ENCODE measurements at regions not wholly inside any gene's neighbourhood (a gene's known extent, or its start where the extent isn't known, plus 50 kb on each side); places are given as distances from the start of the nearest gene placed in this dataset.

- no peak for DNase-seq
Measured at GRCh38 chr12:11946161-11946560, 124.6 kb upstream of the BCL2L14 start.

GRCh38 chr12:11947213-11947612 is 123.5 kb upstream of the BCL2L14 start:
- no peak for DNase-seq

GRCh38 chr12:11949738-11950411 is 120.9 kb upstream of the BCL2L14 start:
- peak; percentile 96 for DNase-seq

GRCh38 chr12:11951209-11951608 is 119.5 kb upstream of the BCL2L14 start:
- DNase-seq: no peak

- DNase-seq: no peak
Measured at GRCh38 chr12:11953523-11953922, 117.2 kb upstream of the BCL2L14 start.

GRCh38 chr12:11954181-11954580 is 116.6 kb upstream of the BCL2L14 start:
- no peak for DNase-seq

GRCh38 chr12:11958221-11959091 is 112.3 kb upstream of the BCL2L14 start:
- no peak for DNase-seq

GRCh38 chr12:11959117-11959823 is 111.5 kb upstream of the BCL2L14 start:
- DNase-seq: no peak

GRCh38 chr12:11960646-11961045 is 110.1 kb upstream of the BCL2L14 start:
- no peak for DNase-seq

- no peak for DNase-seq
Measured at GRCh38 chr12:11961686-11962085, 109.1 kb upstream of the BCL2L14 start.

GRCh38 chr12:11962860-11963259 is 107.9 kb upstream of the BCL2L14 start:
- no peak for DNase-seq

GRCh38 chr12:11963841-11964471 is 106.8 kb upstream of the BCL2L14 start:
- no peak for DNase-seq

GRCh38 chr12:11965258-11965910 is 105.4 kb upstream of the BCL2L14 start:
- no peak for DNase-seq

- DNase-seq: no peak
Measured at GRCh38 chr12:11967376-11968047, 103.2 kb upstream of the BCL2L14 start.

- no peak for DNase-seq
Measured at GRCh38 chr12:11968048-11968383, 102.7 kb upstream of the BCL2L14 start.

- no peak for DNase-seq
Measured at GRCh38 chr12:11968516-11968915, 102.2 kb upstream of the BCL2L14 start.

- DNase-seq: peak; percentile 16
Measured at GRCh38 chr12:11969437-11970154, 101.1 kb upstream of the BCL2L14 start.

- DNase-seq: no peak
Measured at GRCh38 chr12:11970155-11970520, 100.6 kb upstream of the BCL2L14 start.

- no peak for DNase-seq
Measured at GRCh38 chr12:11973396-11973795, 97.3 kb upstream of the BCL2L14 start.

GRCh38 chr12:11976005-11976404 is 94.7 kb upstream of the BCL2L14 start:
- no peak for DNase-seq

GRCh38 chr12:11978726-11979384 is 91.9 kb upstream of the BCL2L14 start:
- DNase-seq: no peak
